MG63 (cell line): ENCODE measurements at regions not wholly inside any gene's neighbourhood (a gene's known extent, or its start where the extent isn't known, plus 50 kb on each side); places are given as distances from the start of the nearest gene placed in this dataset.

Experiments used
- DNase-seq: peaks from one replicate; pipeline ENCODE4 v3.0.0-alpha.2; 2020
- H3K27me3 ChIP-seq: fragments of 250-450 bp; sonication (Bioruptor Pico); 2 replicates; pipeline ENCODE4 v1.5.1; 2020; ENCODE audit warnings: mild to moderate bottlenecking, moderate library complexity
- H3K36me3 ChIP-seq: fragments of 250-450 bp; sonication (Bioruptor Pico); 2 replicates; pipeline ENCODE4 v1.5.1; 2020; ENCODE audit warnings: mild to moderate bottlenecking, moderate library complexity
- H3K4me3 ChIP-seq: fragments of 250-450 bp; sonication (Bioruptor Pico); 2 replicates; pipeline ENCODE4 v1.5.1; 2020; ENCODE audit warnings: mild to moderate bottlenecking, moderate library complexity
- H3K9me3 ChIP-seq: fragments of 250-450 bp; sonication (Bioruptor Pico); 2 replicates; pipeline ENCODE4 v1.5.1; 2020; ENCODE audit warnings: mild to moderate bottlenecking, moderate library complexity

GRCh38 chr2:207479198-207479785, 50.5 kb upstream of the CREB1 start:
- H3K4me3 ChIP-seq: no peak overlapping the region
- no peak for DNase-seq
- no peaks in the 10 kb centered on the region for H3K36me3 ChIP-seq
- no peaks in the 10 kb centered on the region for H3K27me3 ChIP-seq
- no peaks in the 10 kb centered on the region for H3K9me3 ChIP-seq
